ENCODE measurements at regions not wholly inside any gene's neighbourhood (a gene's known extent, or its start where the extent isn't known, plus 50 kb on each side); places are given as distances from the start of the nearest gene placed in this dataset.

DNA sequence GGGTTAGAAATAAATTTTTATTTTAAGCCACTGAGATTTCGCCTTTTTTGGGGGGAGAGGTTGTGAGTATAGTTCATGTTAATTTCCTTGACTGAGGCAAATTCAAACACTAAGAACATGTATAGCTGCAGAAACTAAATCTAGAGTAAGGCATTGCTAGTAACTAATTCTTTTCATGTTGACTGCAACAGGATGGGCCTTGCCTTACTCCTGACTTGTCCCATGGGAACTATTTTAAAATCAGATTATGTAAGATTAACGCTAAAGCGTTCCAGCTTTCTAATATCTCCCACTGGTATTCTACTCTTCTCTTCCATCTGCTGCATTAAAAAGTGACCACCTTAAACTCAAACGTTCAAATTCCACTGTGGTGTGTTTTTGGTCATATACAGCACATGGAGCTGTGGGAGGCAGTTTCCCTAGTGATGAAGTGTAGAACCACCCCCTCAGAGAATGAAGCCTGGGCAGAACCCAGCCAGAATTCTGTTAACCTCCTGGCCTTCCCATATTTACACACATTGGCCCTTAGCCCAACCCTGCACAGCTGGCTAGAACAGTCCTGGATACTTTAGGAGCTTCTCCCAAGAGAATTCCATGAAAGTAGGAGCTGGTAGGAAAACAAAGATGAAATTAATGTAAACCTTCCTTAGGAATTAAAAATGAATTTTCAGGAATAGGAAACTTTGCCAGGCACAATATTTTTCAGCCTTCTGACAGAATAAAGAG is 687.8 kb downstream of the SLC4A3 start:
- Mint-ChIP-seq H3K36me3 (ENCODE audit: insufficient read depth, unreplicated experiment) (no peaks in the 10 kb centered on the region), H3K9me3 (ENCODE audit: unreplicated experiment) (no peaks in the 10 kb centered on the region), H3K4me1 (ENCODE audit: insufficient read depth, unreplicated experiment) (peaks cover 3% of the 10 kb centered on the region), H3K27me3 (ENCODE audit: insufficient read depth, unreplicated experiment) (no peaks in the 10 kb centered on the region), H3K4me3 (ENCODE audit: unreplicated experiment) (no peak overlapping the region), H3K27ac (ENCODE audit: low read depth, unreplicated experiment) (no peak overlapping the region)
- CTCF ChIA-PET: interaction anchor here (0.6 kb wide), 1 partner anchor 248 kb away, joined by 3 read pairs; no protein-coding TSS in a partner anchor
- intact Hi-C loops (cut with micrococcal nuclease): no loop called here
- TF ChIP-seq, protein P1, sequence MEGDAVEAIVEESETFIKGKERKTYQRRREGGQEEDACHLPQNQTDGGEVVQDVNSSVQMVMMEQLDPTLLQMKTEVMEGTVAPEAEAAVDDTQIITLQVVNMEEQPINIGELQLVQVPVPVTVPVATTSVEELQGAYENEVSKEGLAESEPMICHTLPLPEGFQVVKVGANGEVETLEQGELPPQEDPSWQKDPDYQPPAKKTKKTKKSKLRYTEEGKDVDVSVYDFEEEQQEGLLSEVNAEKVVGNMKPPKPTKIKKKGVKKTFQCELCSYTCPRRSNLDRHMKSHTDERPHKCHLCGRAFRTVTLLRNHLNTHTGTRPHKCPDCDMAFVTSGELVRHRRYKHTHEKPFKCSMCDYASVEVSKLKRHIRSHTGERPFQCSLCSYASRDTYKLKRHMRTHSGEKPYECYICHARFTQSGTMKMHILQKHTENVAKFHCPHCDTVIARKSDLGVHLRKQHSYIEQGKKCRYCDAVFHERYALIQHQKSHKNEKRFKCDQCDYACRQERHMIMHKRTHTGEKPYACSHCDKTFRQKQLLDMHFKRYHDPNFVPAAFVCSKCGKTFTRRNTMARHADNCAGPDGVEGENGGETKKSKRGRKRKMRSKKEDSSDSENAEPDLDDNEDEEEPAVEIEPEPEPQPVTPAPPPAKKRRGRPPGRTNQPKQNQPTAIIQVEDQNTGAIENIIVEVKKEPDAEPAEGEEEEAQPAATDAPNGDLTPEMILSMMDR (IDR thresholded peaks at IDR 0.05; ENCODE audit: unreplicated experiment): no peak
- no TSS peak for BruUV-seq (replicated peaks)
- no peak for DNase-seq (ENCODE audit: unreplicated experiment)
- POLR2A ChIA-PET: interaction anchor here (0.9 to 1.7 kb wide), 2 partner anchors 10 to 41 kb away, joined by 3 to 4 read pairs; no protein-coding TSS in a partner anchor

DNA sequence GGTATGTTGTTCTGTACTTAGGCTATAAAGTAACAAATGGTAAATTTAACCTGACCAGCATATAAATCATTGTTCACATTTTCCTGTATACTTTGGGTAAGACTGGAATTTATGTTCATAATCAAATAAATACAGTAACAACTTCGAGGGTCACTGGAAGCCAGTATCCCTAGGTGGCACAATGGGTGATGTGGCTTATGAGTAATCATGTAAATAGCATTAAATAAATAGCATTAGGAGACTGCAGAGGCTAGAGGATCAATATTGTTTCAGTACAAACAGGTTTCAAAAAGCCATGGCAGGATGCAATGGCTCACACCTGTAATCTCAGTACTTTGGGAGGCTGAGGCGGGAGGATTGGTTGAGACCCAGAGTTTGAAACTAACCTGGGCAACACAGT is 690.6 kb downstream of the SLC4A3 start:
- TF ChIP-seq, protein P1 (IDR thresholded peaks at IDR 0.05; ENCODE audit: unreplicated experiment): no peak
- Mint-ChIP-seq H3K27ac (ENCODE audit: low read depth, unreplicated experiment) (no peak overlapping the region), H3K9me3 (ENCODE audit: unreplicated experiment) (no peaks in the 10 kb centered on the region), H3K4me1 (ENCODE audit: insufficient read depth, unreplicated experiment) (no peaks in the 10 kb centered on the region), H3K4me3 (ENCODE audit: unreplicated experiment) (no peak overlapping the region), H3K36me3 (ENCODE audit: insufficient read depth, unreplicated experiment) (no peaks in the 10 kb centered on the region), H3K27me3 (ENCODE audit: insufficient read depth, unreplicated experiment) (no peaks in the 10 kb centered on the region)
- DNase-seq (ENCODE audit: unreplicated experiment): no peak
- no TSS peak for BruUV-seq (replicated peaks)
- POLR2A ChIA-PET: no interaction called here
- CTCF ChIA-PET: no interaction called here
- intact Hi-C loops (cut with micrococcal nuclease): no loop called here

DNA sequence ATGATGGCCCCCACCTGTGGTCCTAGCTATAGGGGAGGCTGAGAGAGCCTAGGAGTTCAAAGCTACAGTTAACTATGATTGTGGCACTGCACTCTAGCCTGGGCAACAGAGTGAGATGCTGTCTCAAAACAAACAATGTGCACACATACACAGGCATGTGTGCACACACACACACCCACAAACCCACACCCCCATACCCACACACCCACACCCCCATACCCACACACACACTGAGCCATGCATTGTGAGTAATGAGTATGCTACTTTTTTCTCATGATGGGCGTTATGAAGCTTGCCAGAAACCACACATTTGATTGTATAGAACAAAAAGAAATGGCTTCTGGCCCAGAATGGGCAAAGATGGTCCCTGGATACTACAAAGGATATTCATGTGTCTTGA is 691.1 kb downstream of the SLC4A3 start:
- ChIA-PET POLR2A (no interaction called here), CTCF (no interaction called here)
- intact Hi-C loops (cut with micrococcal nuclease): no loop called here
- Mint-ChIP-seq H3K27ac (ENCODE audit: low read depth, unreplicated experiment) (no peak overlapping the region), H3K36me3 (ENCODE audit: insufficient read depth, unreplicated experiment) (no peaks in the 10 kb centered on the region), H3K27me3 (ENCODE audit: insufficient read depth, unreplicated experiment) (no peaks in the 10 kb centered on the region), H3K4me3 (ENCODE audit: unreplicated experiment) (no peak overlapping the region), H3K9me3 (ENCODE audit: unreplicated experiment) (no peaks in the 10 kb centered on the region), H3K4me1 (ENCODE audit: insufficient read depth, unreplicated experiment) (no peaks in the 10 kb centered on the region)
- TF ChIP-seq, protein P1 (IDR thresholded peaks at IDR 0.05; ENCODE audit: unreplicated experiment): no peak
- no peak for DNase-seq (ENCODE audit: unreplicated experiment)
- BruUV-seq (replicated peaks): no TSS peak

DNA sequence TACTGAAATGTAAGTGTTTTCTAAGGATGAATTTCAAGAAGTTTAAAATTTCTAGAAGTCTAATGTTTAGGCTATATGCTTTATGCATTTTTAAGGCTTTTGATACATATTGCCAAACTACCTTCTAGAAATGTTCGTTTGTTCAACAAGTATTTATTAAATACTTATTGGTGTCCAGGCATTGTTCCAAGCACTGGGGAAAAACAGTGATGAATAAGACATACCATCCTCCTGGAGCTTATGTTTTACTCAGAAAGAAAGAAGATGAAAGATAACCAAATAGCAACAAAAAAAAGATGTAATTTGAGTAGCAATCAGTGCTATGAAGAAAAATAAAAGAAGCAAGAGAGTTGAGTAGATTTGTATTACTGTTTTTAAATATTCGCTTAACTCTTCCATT is 692.9 kb downstream of the SLC4A3 start:
- ChIA-PET POLR2A (no interaction called here), CTCF (interaction anchor here (0.6 to 0.8 kb wide), 2 partner anchors 515 to 696 kb away, joined by 3 to 6 read pairs; no protein-coding TSS in a partner anchor)
- Mint-ChIP-seq H3K27me3 (ENCODE audit: insufficient read depth, unreplicated experiment) (no peaks in the 10 kb centered on the region), H3K4me3 (ENCODE audit: unreplicated experiment) (no peak overlapping the region), H3K36me3 (ENCODE audit: insufficient read depth, unreplicated experiment) (no peaks in the 10 kb centered on the region), H3K9me3 (ENCODE audit: unreplicated experiment) (no peaks in the 10 kb centered on the region), H3K4me1 (ENCODE audit: insufficient read depth, unreplicated experiment) (no peaks in the 10 kb centered on the region), H3K27ac (ENCODE audit: low read depth, unreplicated experiment) (no peak overlapping the region)
- DNase-seq (ENCODE audit: unreplicated experiment): no peak
- BruUV-seq (replicated peaks): no TSS peak
- intact Hi-C loops (cut with micrococcal nuclease): no loop called here
- TF ChIP-seq, protein P1 (IDR thresholded peaks at IDR 0.05; ENCODE audit: unreplicated experiment): no peak
